ACHN (cell line): ENCODE measurements at regions not wholly inside any gene's neighbourhood (a gene's known extent, or its start where the extent isn't known, plus 50 kb on each side); places are given as distances from the start of the nearest gene placed in this dataset.

Source experiments
- DNase-seq: peaks from one replicate; pipeline ENCODE4 v3.0.0-alpha.2; 2015
- in situ Hi-C: cut with HindIII; loops from 2 replicates; pipeline ENCODE4 v1.10.0; 2017; ENCODE audit warnings: low sequenced_read_pairs, low pct_ligation_motif_present, low pct_unique_long_range_greater_than_20kb

- no peak for DNase-seq
- in situ Hi-C loops: no loop called here
These were observed 605.9 kb downstream of the ELAVL2 start for GRCh38 chr9:23220171-23220570.

GRCh38 chr9:23220957-23221356 lies 605.1 kb downstream of the ELAVL2 start:
- DNase-seq: no peak
- in situ Hi-C loops: no loop called here

GRCh38 chr9:23229890-23230317 lies 596.1 kb downstream of the ELAVL2 start:
- no peak for DNase-seq
- in situ Hi-C loops: no loop called here

- in situ Hi-C loops: no loop called here
- DNase-seq: no peak
These were observed 593.2 kb downstream of the ELAVL2 start for GRCh38 chr9:23232831-23233230.

- DNase-seq: no peak
- in situ Hi-C loops: no loop called here
These were observed 582.5 kb downstream of the ELAVL2 start for GRCh38 chr9:23243523-23243922.

- in situ Hi-C loops: no loop called here
- DNase-seq: no peak
These were observed 581.0 kb downstream of the ELAVL2 start for GRCh38 chr9:23245067-23245466.

- in situ Hi-C loops: no loop called here
- no peak for DNase-seq
These were observed 571.4 kb downstream of the ELAVL2 start for GRCh38 chr9:23254404-23255184.

GRCh38 chr9:23255346-23255745 lies 570.7 kb downstream of the ELAVL2 start:
- in situ Hi-C loops: no loop called here
- DNase-seq: no peak

GRCh38 chr9:23258569-23258968 lies 567.5 kb downstream of the ELAVL2 start:
- DNase-seq: no peak
- in situ Hi-C loops: no loop called here

GRCh38 chr9:23278561-23278960 lies 547.5 kb downstream of the ELAVL2 start:
- DNase-seq: no peak
- in situ Hi-C loops: no loop called here

- in situ Hi-C loops: no loop called here
- no peak for DNase-seq
These were observed 538.6 kb downstream of the ELAVL2 start for GRCh38 chr9:23287390-23287789.

GRCh38 chr9:23288545-23288944 lies 537.5 kb downstream of the ELAVL2 start:
- DNase-seq: no peak
- in situ Hi-C loops: no loop called here

- no peak for DNase-seq
- in situ Hi-C loops: no loop called here
These were observed 535.1 kb downstream of the ELAVL2 start for GRCh38 chr9:23290973-23291372.

GRCh38 chr9:23302281-23302680 lies 523.8 kb downstream of the ELAVL2 start:
- no peak for DNase-seq
- in situ Hi-C loops: no loop called here

- in situ Hi-C loops: no loop called here
- no peak for DNase-seq
These were observed 519.3 kb downstream of the ELAVL2 start for GRCh38 chr9:23306731-23307130.

- in situ Hi-C loops: no loop called here
- no peak for DNase-seq
These were observed 518.1 kb downstream of the ELAVL2 start for GRCh38 chr9:23307731-23308513.

- in situ Hi-C loops: no loop called here
- no peak for DNase-seq
These were observed 516.2 kb downstream of the ELAVL2 start for GRCh38 chr9:23309800-23310199.

GRCh38 chr9:23314247-23314646 lies 511.8 kb downstream of the ELAVL2 start:
- DNase-seq: no peak

GRCh38 chr9:23319092-23319491 lies 506.9 kb downstream of the ELAVL2 start:
- no peak for DNase-seq
- in situ Hi-C loops: no loop called here

More at GRCh38 chr9:23314247-23314646, 511.8 kb downstream of the ELAVL2 start:
- in situ Hi-C loops: no loop called here

GRCh38 chr9:23321049-23321448 lies 505.0 kb downstream of the ELAVL2 start:
- in situ Hi-C loops: no loop called here
- no peak for DNase-seq
